ENCODE measurements at regions not wholly inside any gene's neighbourhood (a gene's known extent, or its start where the extent isn't known, plus 50 kb on each side); places are given as distances from the start of the nearest gene placed in this dataset.
"Not testable (repeated sequence)": the region's sequence is repeated elsewhere in the genome, so short reads cannot be mapped to it uniquely, and the experiment has no call there.

DNA sequence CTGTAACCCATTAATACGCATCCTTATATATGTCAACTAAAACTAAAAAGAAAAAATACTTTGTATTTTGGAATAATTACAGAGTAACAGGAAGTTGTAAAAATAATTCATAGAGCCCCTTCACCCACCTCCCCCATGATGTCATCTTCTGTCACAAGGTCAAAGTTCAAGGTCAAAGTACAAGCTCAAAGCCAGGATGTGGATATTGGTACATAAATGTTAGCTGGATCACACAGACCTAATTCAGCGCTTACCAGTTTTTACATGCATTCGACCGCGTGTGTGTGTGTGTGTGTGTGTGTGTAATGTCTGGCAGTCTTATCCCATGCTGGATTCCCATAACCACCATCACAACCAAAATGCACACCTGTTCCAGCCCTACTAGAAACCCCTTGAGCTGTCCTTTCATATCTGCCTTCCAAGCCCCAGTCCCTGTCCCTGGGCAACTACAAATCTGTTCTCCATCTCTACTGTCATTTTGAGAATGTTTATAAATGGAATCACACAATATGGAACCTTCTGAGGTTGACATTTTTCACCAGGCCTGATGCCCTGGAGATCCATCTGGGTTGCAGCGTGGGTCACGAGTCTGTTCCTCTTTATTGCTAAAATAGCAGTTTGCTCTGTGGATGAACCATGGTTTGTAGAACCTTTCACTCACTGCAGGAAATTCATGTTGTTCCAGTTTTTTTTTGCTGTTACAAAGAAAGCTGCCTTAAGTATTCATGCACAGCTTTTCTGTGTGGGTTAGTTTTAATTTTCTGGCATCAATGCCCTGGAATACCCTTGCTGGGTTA lies 153.6 kb upstream of the PITRM1 start:
- DNase-seq = no peak

DNA sequence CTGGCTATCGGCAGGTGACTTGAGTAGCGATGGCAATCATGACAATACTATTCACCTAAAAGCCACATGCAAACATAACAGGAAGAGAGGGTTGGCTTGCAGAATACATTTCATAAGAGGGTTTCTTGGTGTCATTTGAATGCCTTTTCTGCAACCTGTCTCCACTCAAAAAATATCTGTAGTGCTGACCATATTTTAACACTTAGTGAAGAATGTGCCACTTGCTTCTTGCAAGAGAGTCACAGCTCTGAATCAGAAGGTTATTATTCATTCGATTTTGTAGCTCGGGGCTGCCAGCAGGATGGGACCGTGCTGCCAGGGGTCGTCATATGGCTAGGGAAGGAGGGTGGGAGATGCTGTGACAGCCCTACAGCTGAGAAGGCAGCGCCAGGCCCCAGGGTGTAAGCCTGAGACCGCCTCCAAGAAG lies 152.0 kb upstream of the PITRM1 start:
- no peak for DNase-seq

DNA sequence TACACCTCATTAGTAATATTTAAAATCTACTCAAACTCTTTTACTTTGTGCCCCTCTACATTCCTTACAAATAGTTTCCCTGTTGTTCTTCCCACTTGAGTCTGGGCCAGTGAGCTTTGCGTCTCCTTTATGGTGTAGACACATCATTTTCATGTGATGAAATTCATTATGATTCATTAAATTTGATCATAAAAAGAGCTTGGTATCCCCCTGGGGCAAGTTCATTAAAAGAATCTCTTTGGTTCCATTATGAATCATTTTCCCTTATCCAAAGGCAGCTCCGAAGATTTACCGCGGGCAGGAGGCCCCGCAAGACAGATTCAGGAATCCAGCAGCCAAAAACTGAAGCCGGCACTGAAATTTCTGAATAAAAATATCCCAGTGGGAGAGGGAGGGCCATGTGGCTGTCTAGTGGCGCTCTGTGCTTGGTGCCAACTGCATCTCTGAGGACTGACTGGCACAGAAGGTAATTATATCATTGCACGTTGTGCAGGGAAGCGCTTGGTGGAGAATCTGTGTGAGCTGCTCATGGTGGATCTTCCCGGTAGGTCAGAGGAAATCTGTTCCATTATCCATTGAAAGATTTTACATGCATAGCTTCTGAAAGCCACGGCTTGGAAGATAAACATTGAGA lies 151.4 kb upstream of the PITRM1 start:
- DNase-seq = no peak

DNA sequence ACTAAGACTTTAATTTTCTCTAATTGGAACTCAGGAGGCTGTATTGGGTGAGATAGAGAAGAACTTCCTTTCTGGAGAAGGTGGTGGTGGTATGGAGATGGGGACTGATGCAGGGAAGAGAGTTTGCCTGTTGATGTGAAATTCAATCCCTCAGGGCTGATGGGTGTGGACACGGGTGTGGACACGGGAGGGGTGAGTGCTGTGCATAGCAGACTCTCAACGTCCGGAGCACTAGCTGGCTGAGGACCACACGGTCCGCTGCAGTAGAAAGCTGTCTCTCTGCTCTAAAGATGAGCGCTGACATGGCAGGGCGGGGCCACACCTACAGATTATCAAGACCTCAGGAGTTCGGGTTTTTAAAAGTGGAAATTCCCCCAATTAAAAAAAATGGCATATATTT lies 148.5 kb upstream of the PITRM1 start:
- no peak for DNase-seq

DNA sequence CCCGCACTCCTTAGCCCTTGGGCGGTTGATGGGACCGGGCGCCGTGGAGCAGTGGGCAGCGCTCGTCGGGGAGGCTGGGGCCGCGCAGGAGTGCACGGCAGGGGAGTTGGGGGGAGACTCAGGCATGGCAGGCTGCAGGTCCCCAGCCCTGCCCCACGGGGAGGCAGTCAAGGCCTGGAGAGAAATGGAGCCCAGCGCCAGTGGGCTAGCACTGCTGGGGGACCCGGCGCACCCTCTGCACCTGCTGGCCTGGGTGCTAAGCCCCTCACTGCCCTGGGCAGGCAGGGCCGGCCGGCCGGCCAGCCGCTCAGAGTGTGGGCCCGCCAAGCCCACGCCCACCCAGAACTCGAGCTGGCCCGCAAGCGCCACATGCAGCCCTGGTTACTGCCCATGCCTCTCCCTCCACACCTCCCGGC lies 147.2 kb upstream of the PITRM1 start:
- no peak for DNase-seq

DNA sequence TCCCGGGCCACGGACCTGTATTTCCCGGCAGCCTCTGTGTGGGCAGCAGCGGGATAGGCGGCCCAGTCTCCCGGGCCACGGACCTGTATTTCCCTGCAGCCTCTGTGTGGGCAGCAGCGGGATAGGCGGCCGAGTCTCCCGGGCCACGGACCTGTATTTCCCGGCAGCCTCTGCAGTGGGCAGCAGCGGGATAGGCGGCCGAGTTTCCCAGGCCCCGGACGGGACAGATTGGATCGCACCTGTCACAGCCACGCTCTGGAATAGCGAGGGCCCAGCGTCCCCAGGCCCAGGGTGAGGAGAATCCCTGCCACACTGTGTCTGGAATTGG lies 145.9 kb upstream of the PITRM1 start:
- not testable (repeated sequence) for DNase-seq

DNA sequence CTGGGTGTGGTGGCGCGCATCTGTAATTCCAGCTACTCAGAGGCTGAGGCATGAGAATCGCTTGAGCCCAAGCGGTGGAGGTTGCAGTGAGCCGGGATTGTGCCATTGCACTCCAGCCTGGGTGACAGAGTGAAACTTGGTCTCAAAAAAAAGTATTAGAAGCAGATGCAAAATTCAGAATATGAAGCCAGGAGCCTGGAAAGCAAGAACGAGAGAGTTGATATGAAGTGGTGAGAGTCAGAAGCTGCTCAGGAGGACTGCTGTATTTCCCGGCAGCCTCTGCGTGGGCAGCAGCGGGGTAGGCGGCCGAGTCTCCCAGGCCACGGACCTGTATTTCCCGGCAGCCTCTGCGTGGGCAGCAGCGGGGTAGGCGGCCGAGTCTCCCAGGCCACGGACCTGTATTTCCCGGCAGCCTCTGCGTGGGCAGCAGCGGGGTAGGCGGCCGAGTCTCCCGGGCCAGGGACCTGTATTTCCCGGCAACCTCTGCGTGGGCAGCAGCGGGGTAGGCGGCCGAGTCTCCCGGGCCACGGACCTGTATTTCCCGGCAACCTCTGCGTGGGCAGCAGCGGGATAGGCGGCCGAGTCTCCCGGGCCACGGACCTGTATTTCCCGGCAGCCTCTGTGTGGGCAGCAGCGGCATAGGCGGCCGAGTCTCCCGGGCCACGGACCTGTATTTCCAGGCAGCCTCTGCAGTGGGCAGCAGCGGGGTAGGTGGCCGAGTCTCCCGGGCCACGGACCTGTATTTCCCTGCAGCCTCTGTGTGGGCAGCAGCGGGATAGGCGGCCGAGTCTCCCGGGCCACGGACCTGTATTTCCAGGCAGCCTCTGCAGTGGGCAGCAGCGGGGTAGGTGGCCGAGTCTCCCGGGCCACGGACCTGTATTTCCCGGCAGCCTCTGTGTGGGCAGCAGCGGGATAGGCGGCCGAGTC lies 145.2 kb upstream of the PITRM1 start:
- DNase-seq = not testable (repeated sequence)

DNA sequence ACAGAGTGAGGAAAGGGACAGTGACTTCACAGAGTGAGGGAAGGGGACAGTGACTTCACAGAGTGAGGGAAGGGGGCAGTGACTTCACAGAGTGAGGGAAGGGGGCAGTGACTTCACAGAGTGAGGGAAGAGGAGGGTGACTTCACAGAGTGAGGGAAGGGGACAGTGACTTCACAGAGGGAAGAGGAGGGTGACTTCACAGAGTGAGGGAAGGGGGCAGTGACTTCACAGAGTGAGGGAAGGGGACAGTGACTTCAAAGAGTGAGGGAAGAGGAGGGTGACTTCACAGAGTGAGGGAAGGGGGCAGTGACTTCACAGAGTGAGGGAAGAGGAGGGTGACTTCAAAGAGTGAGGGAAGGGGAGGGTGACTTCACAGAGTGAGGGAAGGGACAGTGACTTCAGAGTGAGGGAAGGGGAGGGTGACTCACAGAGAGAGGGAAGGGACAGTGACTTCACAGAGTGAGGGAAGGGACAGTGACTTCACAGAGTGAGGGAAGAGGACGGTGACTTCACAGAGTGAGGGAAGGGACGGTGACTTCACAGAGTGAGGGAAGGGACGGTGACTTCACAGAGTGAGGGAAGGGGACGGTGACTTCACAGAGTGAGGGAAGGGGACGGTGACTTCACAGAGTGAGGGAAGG lies 142.0 kb upstream of the PITRM1 start:
- DNase-seq = not testable (repeated sequence)

DNA sequence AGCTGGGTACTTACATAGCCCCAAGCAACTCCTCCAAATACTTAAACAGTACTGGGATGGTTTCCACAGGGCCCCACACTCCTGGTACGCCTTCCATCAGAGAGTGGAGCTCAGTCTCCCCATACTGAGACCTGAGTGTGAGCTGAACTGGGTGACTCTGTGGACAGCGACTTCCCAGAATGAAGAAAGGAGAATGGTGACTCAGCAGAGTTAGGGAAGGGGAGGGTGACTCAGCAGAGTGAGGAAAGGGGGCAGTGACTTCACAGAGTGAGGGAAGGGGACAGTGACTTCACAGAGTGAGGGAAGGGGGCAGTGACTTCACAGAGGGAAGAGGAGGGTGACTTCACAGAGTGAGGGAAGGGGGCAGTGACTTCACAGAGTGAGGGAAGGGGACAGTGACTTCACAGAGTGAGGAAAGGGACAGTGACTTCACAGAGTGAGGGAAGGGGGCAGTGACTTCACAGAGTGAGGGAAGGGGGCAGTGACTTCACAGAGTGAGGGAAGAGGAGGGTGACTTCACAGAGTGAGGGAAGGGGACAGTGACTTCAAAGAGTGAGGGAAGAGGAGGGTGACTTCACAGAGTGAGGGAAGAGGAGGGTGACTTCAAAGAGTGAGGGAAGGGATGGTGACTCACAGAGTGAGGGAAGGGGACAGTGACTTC lies 141.3 kb upstream of the PITRM1 start:
- not testable (repeated sequence) for DNase-seq

DNA sequence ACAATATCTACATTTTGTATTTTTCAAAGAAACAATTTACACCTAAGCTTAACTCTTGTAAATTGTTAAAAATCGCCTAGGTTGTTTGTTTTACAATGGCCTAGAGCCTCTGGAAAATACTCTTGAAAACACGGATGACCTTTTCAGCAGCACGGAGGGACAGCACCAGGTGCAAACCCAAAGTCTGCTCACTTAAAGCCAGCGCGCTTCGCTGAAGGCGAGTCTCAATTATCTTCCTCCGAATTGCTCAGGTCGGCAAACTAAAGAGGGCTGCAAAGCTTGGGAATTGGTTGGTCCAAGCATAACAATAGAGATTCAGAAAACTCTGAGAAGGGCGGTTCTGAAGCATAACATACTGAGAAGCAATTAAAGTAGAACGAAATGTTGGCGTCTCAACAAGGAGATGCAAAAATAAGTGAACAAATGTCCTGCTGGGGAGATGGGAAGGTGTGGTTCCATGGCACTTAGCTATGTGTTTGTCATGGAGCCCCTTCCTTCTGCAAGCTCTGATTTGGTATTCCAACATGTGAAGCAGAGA lies 139.9 kb upstream of the PITRM1 start:
- DNase-seq = no peak

DNA sequence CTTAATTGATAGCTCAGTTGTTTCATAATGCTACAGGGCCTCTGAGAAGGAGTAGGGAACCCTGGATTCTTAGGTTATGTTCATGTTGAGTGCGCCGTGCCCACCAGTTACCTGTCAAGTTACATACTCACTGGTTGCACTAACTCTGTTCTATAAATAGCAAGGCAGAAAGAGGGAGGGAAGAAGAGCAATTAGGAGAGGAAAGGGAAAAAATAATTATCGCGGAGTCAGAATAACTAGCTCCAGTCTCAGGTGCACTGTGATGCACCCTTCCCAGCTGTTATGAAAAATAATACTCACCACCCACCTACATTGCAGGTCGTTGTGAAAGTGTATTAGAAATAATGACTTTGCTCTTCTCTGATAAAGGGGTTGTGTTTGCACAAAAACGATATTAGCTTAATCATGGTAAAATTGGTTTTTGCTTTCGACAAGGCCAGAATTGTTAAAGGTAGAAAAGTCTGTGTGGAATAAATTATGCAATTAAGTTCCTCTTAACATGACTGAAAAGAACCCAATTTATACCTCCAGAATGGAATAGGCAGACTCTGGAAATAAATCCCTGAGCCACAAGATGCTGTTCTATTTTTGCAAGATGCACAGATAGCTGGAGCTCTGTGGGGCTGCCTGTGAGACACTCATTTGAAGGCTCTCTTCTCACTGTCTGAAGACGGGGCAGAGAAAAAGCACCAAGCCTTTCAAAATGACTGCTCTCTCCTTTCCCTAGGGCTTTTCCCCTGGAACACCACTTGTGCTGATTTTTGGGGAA lies 137.6 kb upstream of the PITRM1 start:
- DNase-seq = no peak

DNA sequence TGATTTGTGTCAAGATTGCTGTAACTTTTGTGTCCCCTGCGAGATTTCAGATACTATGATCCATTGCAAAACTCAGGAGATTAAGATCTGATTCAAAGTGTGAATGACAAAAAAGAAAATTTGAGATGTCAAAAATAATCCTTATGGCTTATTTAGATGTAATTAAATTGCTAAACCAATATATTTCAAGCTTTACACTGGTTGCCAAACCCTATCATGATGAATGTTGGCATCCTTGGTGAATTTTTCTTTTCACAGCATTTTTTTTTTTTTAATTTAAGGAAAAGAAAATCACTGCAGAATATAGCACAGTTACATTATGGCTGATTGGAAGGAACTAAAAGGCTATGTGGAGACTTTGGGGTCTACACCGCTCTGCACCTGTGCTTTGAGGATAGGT lies 133.5 kb upstream of the PITRM1 start:
- DNase-seq = no peak

DNA sequence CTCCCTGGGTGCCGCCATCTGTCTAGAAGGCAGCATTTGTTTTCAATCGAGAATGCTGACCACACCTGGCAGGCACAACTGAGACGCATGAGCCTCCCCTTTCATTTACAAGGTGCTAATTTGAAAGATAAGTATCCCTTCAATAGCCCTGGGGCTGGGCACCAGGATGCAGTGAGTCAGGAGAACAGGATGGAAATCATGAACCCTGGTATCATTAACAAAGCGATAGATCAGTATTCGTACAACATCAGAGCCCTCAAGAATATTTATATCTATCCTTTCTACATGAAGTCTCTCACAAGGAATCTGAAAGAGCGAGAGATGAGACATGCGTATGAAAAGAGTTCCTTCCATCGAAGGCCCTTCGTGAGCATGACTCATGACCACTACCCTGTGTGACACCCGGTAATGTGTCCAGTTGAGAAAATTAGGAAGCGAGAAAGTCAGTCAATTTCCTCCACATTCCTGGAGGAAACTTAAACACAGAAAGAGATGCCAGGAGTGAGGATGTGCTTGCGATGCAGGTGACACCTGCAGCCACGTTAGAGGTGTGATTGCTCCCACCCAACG lies 123.1 kb upstream of the PITRM1 start:
- no peak for DNase-seq

DNA sequence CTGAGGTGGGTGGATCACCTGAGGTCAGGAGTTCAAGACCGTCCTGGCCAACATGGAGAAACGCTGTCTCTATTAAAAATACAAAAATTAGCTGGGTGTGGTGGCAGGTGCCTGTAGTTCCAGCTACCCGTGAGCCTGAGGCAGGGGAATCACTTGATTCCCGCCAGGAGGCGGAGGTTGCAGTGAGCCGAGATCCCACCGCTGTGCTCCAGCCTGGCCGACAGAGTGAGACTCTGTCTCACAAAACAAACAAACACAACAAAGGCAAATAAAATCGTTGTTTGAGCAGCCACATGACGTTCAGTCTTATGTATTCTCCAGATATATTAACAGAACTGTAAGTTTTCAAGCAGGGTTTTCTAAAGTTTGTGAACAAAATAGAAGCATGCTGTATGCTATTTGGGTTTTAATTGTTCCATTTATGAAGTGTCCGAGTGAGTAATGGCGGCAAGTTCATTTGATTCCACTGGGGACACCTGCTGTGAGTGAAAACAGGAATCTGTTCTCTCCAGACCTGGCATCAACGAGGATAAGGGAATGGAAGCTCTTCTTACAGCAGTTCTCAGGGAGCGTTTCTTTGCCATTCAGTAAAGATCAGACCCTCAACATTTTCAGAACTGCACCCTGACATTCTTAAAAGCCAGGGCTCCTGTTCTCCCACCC lies 122.5 kb upstream of the PITRM1 start:
- DNase-seq = no peak

DNA sequence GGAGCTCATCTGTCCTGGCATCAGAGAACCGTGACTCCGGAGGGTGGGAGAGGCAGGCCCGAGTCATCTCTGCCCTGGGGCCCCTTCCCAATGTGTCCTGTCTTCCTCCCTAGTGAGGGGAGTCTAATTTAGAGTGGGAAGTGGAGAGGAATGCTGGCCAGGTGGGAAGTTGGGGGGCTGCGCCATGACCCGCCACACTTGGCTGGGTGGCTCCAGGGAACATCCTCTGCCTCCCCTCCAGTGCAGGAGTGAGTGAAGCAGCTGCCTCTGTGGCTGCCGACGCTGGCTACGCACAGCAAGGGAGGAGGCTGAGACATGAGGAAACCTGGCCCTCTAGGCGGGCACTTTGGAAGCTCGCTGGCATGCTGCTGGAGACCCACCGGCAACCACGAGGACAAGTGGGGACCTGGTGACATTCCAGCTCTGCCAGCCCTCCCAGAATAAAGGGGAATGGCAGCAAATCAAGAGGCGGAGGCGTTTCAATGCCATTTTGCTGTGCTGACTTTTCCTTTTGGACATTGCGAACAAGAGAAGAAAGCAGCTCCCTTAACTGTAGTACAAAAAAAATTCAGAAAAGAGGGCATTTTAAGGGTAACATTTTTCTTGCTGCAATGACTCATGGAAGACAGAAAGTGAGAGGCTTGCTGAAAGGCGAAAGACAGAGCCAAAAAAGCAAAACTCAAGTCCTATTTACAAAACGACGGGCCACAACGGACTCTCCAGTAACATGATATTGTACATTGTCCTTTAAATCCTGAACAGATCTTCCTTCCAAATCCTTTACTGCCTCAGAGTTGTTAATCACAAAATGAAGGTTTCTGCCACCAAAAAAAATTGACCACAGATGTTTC lies 121.2 kb upstream of the PITRM1 start:
- DNase-seq = no peak

DNA sequence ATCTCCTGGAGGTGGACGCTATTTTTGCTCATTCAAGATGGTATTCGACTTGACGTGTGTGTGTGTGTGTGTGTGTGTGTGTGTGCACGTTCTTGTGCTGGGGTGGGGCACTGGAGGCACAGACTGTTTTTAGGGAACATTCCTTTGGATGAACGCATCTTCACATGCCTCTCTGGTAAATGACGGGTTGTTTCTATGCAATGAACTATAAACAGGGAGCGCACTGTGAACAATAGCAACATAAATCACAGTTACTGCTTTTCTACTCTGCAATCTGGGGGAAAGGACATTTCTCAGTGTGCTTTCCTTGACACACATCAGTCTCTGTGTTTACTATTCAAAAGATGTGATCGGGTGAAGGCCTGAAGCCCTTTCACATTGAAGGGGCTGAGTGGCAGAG lies 120.1 kb upstream of the PITRM1 start:
- no peak for DNase-seq

DNA sequence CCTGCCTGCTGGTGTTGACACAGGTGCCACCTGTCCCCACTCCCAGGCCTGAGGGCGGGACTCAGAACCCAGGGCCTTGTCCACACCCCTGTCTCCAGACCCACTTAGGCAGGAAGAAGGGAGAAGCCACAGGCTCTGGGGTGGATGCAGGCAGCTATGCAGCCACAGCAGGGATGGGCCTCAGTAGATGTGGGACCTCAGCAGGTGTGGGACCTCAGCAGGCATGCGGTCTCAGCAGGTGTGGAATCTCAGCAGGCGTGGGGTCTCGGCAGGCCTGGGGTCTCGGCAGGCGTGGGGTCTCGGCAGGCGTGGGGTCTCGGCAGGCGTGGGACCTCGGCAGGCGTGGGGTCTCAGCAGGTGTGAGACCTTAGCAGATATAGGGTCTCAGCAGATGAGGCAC lies 118.0 kb upstream of the PITRM1 start:
- no peak for DNase-seq

DNA sequence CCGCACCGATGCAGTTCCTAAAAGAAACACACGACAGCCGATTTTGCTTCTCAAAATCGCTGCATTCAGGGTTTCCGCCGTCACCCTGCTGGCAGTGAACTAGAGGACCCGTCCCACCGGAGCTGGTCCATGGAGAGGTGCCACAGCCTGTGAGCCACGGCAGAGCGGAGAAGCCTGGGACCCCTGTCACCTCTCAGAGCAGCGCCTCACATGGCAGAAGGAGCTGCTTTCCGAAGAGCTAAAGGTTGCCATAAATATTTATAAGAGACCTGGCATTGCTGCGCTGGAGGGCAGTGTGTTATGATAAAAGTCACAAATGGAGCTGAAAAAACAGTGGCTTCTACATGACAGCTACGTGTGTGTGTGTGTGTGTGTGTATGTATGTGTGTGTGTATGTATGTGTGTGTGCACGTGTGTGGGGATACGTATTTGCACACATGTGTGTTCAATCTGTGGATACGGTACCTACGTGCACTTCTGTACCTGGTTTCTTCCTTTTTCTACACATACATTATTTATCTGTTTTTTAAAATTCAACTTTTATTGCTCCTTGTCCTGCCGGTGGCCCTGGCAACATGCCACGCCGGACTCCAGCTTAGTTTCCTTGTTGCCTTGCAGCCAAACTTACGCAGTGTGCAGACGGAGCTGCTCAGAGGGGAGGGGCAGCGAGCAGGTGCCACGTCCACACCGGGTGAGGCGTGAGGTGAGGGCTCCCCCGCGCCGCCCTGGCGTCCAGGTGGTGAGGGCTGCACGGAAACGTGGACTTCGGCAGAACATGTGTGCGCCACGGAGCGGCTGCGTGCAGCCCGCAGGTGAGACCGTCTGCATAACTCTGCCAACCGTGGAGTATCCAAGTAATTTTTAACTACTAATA lies 115.2 kb upstream of the PITRM1 start:
- DNase-seq = no peak

DNA sequence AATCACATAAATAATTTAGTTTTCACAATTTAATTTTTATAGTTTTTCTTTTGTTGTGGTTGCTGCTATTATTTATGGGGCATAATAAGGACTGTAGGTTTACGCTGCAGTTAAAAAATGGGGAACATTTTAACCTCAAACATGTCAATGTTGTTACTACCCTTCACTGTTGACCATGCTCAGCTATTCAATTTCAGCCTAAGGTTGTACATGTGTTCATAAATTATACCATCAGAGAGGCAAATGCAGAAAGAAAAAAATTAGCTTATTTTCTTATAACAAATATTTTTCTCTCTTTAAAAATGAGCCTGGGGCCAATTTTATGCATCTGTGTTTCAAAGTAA lies 110.1 kb upstream of the PITRM1 start:
- no peak for DNase-seq

Data from activated CD8-positive, alpha-beta memory T cell treated with anti-CD3 and anti-CD28 coated beads for 24 hours (primary cell).